Esophagus squamous epithelium (tissue), 5 donors: ENCODE measurements at regions not wholly inside any gene's neighbourhood (a gene's known extent, or its start where the extent isn't known, plus 50 kb on each side); places are given as distances from the start of the nearest gene placed in this dataset.

Experiments
- DNase-seq: peaks from one replicate; lab custom pipeline; 2025; lab: John Stamatoyannopoulos, UW
- H3K27ac ChIP-seq, 4 donors: fragments of 200-600 bp; sonication (generic); one replicate each; pipeline ENCODE4 v1.5.1; 2016 to 2019; ENCODE audit warnings: mild to moderate bottlenecking in 1 of 4
- H3K27me3 ChIP-seq, 4 donors: fragments of 200-600 bp; sonication (generic); 1 replicate in 3 of 4; 2 replicates in 1 of 4; pipeline versions ENCODE4 v1.5.1 to v1.6.0; 2017 to 2021; ENCODE audit warnings: antibody characterized with exemption in 1 of 4
- H3K36me3 ChIP-seq, 3 donors: fragments of 200-600 bp; sonication (generic); one replicate each; pipeline ENCODE4 v1.5.1; 2016 to 2019
- H3K4me1 ChIP-seq, 3 donors: fragments of 200-600 bp; sonication (generic); one replicate each; pipeline ENCODE4 v1.5.1; 2017 to 2019
- H3K4me3 ChIP-seq, 4 donors: fragments of 200-600 bp; sonication (generic); 1 replicate in 3 of 4; 2 replicates in 1 of 4; pipeline ENCODE4 v1.5.1; 2016 to 2019; ENCODE audit warnings: mild to moderate bottlenecking in 2 of 4, moderate library complexity in 1 of 4
- H3K9me3 ChIP-seq, 3 donors: fragments of 200-600 bp; sonication (generic); one replicate each; pipeline ENCODE4 v1.5.1; 2016 to 2019
- POLR2A ChIP-seq, 4 donors: fragments of 450-650 bp; IDR thresholded peaks; one replicate each; pipeline ENCODE4 v1.6.1; 2017; ENCODE audit warnings: antibody characterized with exemption in 4 of 4, mild to moderate bottlenecking in 4 of 4, moderate library complexity in 3 of 4
- WGBS, 2 donors: methylation state at CpG; one replicate each; pipeline ENCODE4 v1.1.5; 2018; 5-methylcytosine and 5-hydroxymethylcytosine counted together
- intact Hi-C: fragments of 100-400 bp; cut with DNase I; formaldehyde crosslinking; loops from one replicate; pipeline ENCODE4 v1.15.0; 2022
- TF ChIP-seq, protein P1 (sequence below), 6 experiments: fragments of 450-650 bp in 4 of 6; fragments of 200-600 bp in 2 of 6; sonication (generic) in 2 of 6; IDR thresholded peaks; one replicate each; pipeline ENCODE4 v1.5.1; 2016 to 2019; ENCODE audit warnings: antibody characterized with exemption in 6 of 6, mild to moderate bottlenecking in 4 of 6, moderate library complexity in 4 of 6
- donor health status: DM: yes; HTN: yes; CAD: no.

GRCh38 chr6:105452924-105453756 is 50.3 kb upstream of the PREP start:
- Histone ChIP-seq H3K27me3 (no peaks in the 10 kb centered on the region), H3K9me3 (no peaks in the 10 kb centered on the region), H3K36me3 (no peaks in the 10 kb centered on the region), H3K4me1 (no peaks in the 10 kb centered on the region), H3K27ac (peak overlapping the region in 1 of 4 donors; percentile 46), H3K4me3 (peak overlapping the region in 1 of 4 donors; percentile 13)
- DNase-seq = no peak
- TF ChIP-seq POLR2A (IDR thresholded peaks at IDR 0.05) = peak in 1 of 4 donors; percentile 13
- TF ChIP-seq, protein P1, sequence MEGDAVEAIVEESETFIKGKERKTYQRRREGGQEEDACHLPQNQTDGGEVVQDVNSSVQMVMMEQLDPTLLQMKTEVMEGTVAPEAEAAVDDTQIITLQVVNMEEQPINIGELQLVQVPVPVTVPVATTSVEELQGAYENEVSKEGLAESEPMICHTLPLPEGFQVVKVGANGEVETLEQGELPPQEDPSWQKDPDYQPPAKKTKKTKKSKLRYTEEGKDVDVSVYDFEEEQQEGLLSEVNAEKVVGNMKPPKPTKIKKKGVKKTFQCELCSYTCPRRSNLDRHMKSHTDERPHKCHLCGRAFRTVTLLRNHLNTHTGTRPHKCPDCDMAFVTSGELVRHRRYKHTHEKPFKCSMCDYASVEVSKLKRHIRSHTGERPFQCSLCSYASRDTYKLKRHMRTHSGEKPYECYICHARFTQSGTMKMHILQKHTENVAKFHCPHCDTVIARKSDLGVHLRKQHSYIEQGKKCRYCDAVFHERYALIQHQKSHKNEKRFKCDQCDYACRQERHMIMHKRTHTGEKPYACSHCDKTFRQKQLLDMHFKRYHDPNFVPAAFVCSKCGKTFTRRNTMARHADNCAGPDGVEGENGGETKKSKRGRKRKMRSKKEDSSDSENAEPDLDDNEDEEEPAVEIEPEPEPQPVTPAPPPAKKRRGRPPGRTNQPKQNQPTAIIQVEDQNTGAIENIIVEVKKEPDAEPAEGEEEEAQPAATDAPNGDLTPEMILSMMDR (IDR thresholded peaks at IDR 0.05) = no peak
- 41 to 49% methylated on average over 8 of the region's 8 CpGs for WGBS, 2 donors
- intact Hi-C loops = no loop called here
